Right lobe of liver (tissue), 6 donors: ENCODE measurements at regions not wholly inside any gene's neighbourhood (a gene's known extent, or its start where the extent isn't known, plus 50 kb on each side); places are given as distances from the start of the nearest gene placed in this dataset.

Source experiments
- ATAC-seq, 4 donors: fragments of 200-7000 bp; cut with Tn5 transposase; one replicate each; pipeline ENCODE4 v1.9.1; 2020; ENCODE audit warnings: mild to moderate bottlenecking in 4 of 4, moderate library complexity in 4 of 4
- DNase-seq, 3 donors: peaks; one replicate each; pipeline ENCODE4 v3.0.0-alpha.2; 2020
- H3K27ac ChIP-seq, 3 donors: fragments of 200-600 bp; one replicate each; pipeline ENCODE4 v1.8.0; 2022
- H3K27me3 ChIP-seq, 2 donors: fragments of 200-600 bp; one replicate each; pipeline ENCODE4 v1.8.0; 2022
- H3K36me3 ChIP-seq, 4 donors: fragments of 200-600 bp; sonication (generic) in 1 of 4; one replicate each; pipeline versions ENCODE4 v1.5.1 to v1.8.0; 2017 to 2022; ENCODE audit warnings: control low read depth in 1 of 4
- H3K4me1 ChIP-seq, 4 donors: fragments of 200-600 bp; sonication (generic) in 1 of 4; one replicate each; pipeline versions ENCODE4 v1.5.1 to v1.8.0; 2017 to 2022; ENCODE audit warnings: control low read depth in 1 of 4
- H3K4me3 ChIP-seq, 3 donors: fragments of 200-600 bp; one replicate each; pipeline ENCODE4 v1.8.0; 2022
- H3K9me3 ChIP-seq, 4 donors: fragments of 200-600 bp; sonication (generic) in 1 of 4; one replicate each; pipeline versions ENCODE4 v1.5.1 to v1.8.0; 2017 to 2022; ENCODE audit warnings: control low read depth in 1 of 4
- CTCF ChIP-seq, 4 donors: fragments of 200-600 bp in 3 of 4; fragments of 450-650 bp in 1 of 4; IDR thresholded peaks; one replicate each; pipeline versions ENCODE4 v1.5.1 to v1.8.0; 2016 to 2022; ENCODE audit warnings: antibody characterized with exemption in 4 of 4, mild to moderate bottlenecking in 2 of 4
- POLR2A ChIP-seq: fragments of 450-650 bp; IDR thresholded peaks from one replicate; pipeline ENCODE4 v1.6.1; 2017; ENCODE audit warnings: antibody characterized with exemption, mild to moderate bottlenecking
- WGBS: methylation state at CpG from one replicate; pipeline ENCODE4 v1.1.6; 2018; ENCODE audit warnings: low coverage, low lambda C conversion rate; ENCODE audit not compliant: insufficient coverage; ENCODE audit errors: missing lambda C conversion rate; 5-methylcytosine and 5-hydroxymethylcytosine counted together
- intact Hi-C, 2 donors: fragments of 100-400 bp; cut with DNase I; formaldehyde crosslinking; loops; one replicate each; pipeline versions ENCODE4 v1.11.2 to v1.14.1; 2022
- donor health status: DM: no; HTN: yes; CAD: no.
- donor health status: DM: no; HTN: no; CAD: no.
- donor health status: DM: no; HTN: no; CAD: no.
- donor health status: DM: no; HTN: yes; CAD: no.
- donor health status: DM: no; HTN: yes; CAD: no.

- ATAC-seq, result no peak
- Histone ChIP-seq H3K27me3 (no peaks in the 10 kb centered on the region), H3K27ac (no peak overlapping the region), H3K36me3 (no peaks in the 10 kb centered on the region), H3K9me3 (no peaks in the 10 kb centered on the region), H3K4me3 (no peak overlapping the region), H3K4me1 (no peaks in the 10 kb centered on the region)
- no peak for DNase-seq
- intact Hi-C loops, result no loop called here
- no peak for TF ChIP-seq CTCF (IDR thresholded peaks at IDR 0.05)
- no peak for TF ChIP-seq POLR2A
These were observed 227.2 kb downstream of the FAT4 start for GRCh38 chr4:125541836-125542385.

GRCh38 chr4:125546272-125546671 lies 231.5 kb downstream of the FAT4 start:
- no peak overlapping the region for H3K4me3 ChIP-seq
- ATAC-seq (no peak), DNase-seq (no peak)
- H3K36me3 ChIP-seq, result no peaks in the 10 kb centered on the region
- H3K27me3 ChIP-seq, result no peaks in the 10 kb centered on the region
- no peaks in the 10 kb centered on the region for H3K9me3 ChIP-seq
- TF ChIP-seq CTCF (IDR thresholded peaks at IDR 0.05), result no peak
- TF ChIP-seq POLR2A, result no peak
- H3K27ac ChIP-seq, result no peak overlapping the region
- no peaks in the 10 kb centered on the region for H3K4me1 ChIP-seq
- intact Hi-C loops, result no loop called here
- 88% methylated on average over 12 of the region's 15 CpGs for WGBS

GRCh38 chr4:125547836-125548235 lies 233.1 kb downstream of the FAT4 start:
- H3K4me3 ChIP-seq, result no peak overlapping the region
- 82% methylated on average over 4 of the region's 4 CpGs for WGBS
- intact Hi-C loops, result no loop called here
- H3K4me1 ChIP-seq, result no peaks in the 10 kb centered on the region
- ATAC-seq, result no peak
- TF ChIP-seq CTCF (IDR thresholded peaks at IDR 0.05) (no peak), POLR2A (no peak)
- no peak for DNase-seq
- H3K36me3 ChIP-seq, result no peaks in the 10 kb centered on the region
- H3K27ac ChIP-seq, result no peak overlapping the region
- H3K9me3 ChIP-seq, result no peaks in the 10 kb centered on the region
- H3K27me3 ChIP-seq, result no peaks in the 10 kb centered on the region

GRCh38 chr4:125550769-125551168 lies 236.0 kb downstream of the FAT4 start:
- WGBS, result 33% methylated on average over 5 of the region's 5 CpGs
- ATAC-seq (peak in 3 of 4 donors; percentile 39 to 63 (median 45)), DNase-seq (no peak)
- H3K9me3 ChIP-seq, result no peaks in the 10 kb centered on the region
- no peaks in the 10 kb centered on the region for H3K27me3 ChIP-seq
- H3K36me3 ChIP-seq, result no peaks in the 10 kb centered on the region
- no peak overlapping the region for H3K27ac ChIP-seq
- no peak overlapping the region for H3K4me3 ChIP-seq
- TF ChIP-seq POLR2A, result no peak
- no peak for TF ChIP-seq CTCF (IDR thresholded peaks at IDR 0.05)
- H3K4me1 ChIP-seq, result no peaks in the 10 kb centered on the region
- intact Hi-C loops, result no loop called here

- intact Hi-C loops, result no loop called here
- Histone ChIP-seq H3K4me1 (no peaks in the 10 kb centered on the region), H3K27ac (no peak overlapping the region), H3K4me3 (no peak overlapping the region), H3K36me3 (no peaks in the 10 kb centered on the region), H3K27me3 (no peaks in the 10 kb centered on the region), H3K9me3 (no peaks in the 10 kb centered on the region)
- DNase-seq (no peak), ATAC-seq (no peak)
- TF ChIP-seq POLR2A, result no peak
- TF ChIP-seq CTCF (IDR thresholded peaks at IDR 0.05), result no peak
- WGBS, result 68% methylated on average over 2 of the region's 2 CpGs
These were observed 236.7 kb downstream of the FAT4 start for GRCh38 chr4:125551466-125551865.
